GM21526 (cell line): ENCODE measurements at regions not wholly inside any gene's neighbourhood (a gene's known extent, or its start where the extent isn't known, plus 50 kb on each side); places are given as distances from the start of the nearest gene placed in this dataset.
"Not testable (repeated sequence)": the region's sequence is repeated elsewhere in the genome, so short reads cannot be mapped to it uniquely, and the experiment has no call there.

Experiments
- ATAC-seq: cut with Tn5 transposase; IDR thresholded peaks from one replicate; pipeline ENCODE4 v1.9.1; 2021; ENCODE audit warnings: moderate library complexity; ENCODE audit not compliant: unreplicated experiment, low FRiP score

- no peak for ATAC-seq
Measured at GRCh38 chr2:160583813-160584537, 90.4 kb upstream of the RBMS1 start.

DNA sequence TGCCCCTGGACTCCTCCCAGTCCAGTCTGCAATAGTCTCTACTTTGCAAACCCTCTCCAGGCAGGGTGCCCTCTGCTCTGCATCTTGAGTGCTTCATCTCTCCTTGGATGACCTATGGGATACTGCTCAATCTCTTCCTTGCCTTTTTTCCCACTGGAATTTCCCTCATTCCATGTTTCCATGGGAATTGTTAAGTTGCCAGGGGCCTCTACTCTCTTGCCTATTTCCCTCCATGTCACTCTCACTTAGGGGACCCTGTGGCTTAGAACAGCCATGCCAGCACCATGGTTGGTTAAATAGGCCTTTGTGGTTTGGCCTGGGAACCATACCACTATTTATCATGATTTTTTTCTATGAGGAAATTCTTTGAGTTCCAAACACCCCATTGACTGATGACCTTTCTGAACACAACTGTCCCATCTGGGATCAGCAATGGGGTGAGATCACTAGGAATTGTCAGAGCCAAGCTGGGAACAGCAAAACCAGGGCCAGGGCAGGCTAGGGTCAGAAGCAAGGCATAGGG is 91.4 kb upstream of the RBMS1 start:
- ATAC-seq = no peak

DNA sequence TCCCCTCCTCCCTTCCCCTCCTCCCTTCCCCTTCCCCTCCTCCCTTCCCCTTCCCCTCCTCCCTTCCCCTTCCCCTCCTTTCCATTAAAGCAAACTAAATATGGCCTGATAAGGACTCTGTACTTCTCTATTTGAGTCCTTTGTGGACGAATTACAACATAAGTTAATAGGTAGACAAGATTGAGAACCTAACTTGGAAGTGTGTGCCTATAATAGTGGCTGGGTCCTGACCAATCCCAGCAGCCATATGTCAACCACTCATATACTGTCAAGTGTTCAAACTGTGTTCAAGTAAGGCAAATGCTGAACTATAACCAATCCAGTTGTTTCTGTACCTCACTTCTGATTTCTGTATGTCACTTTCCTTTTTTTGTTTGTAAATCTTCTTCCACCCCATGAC is 97.1 kb upstream of the RBMS1 start:
- ATAC-seq = no peak

DNA sequence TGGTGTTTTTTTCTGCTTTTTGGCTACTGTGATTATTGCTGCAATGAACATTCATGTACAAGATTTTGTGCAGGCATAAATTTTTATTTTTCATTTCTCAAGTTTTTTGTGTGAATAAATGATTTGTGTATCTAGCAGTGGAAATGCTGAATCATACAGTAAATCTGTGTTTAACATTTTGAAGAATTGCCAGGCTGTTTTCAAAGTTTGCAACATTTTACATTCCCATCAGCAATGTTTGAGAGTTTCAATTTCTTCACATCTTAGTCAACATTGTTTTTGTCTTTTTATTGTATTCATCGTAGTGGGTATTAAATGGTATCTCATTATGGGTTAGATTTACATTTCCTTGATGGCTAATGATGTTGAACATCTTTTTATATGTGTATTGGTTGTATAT is 98.8 kb upstream of the RBMS1 start:
- ATAC-seq = no peak

GRCh38 chr2:160592993-160593392 is 99.4 kb upstream of the RBMS1 start:
- no peak for ATAC-seq

DNA sequence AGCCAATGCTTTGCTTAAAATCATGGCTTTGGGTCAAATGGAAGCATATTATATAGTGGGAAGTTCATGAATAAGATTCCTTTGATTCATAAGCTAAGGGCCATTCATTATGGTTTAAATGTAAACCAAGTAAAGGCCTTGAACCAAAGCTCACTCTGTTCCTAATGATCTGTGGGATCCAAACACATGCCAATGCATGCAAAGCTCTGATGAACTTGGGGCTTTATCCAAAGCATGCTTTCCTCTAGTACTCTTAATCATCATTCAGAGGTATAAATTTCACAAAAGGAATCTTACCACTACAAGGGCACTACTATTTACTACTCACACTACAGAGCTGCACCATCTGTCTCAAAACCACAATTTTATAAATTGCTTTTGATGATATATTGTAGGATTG is 102.8 kb upstream of the RBMS1 start:
- no peak for ATAC-seq

- not testable (repeated sequence) for ATAC-seq
Measured at GRCh38 chr2:160600437-160600836, 106.8 kb upstream of the RBMS1 start.

GRCh38 chr2:160602073-160602472 is 108.5 kb upstream of the RBMS1 start:
- no peak for ATAC-seq

DNA sequence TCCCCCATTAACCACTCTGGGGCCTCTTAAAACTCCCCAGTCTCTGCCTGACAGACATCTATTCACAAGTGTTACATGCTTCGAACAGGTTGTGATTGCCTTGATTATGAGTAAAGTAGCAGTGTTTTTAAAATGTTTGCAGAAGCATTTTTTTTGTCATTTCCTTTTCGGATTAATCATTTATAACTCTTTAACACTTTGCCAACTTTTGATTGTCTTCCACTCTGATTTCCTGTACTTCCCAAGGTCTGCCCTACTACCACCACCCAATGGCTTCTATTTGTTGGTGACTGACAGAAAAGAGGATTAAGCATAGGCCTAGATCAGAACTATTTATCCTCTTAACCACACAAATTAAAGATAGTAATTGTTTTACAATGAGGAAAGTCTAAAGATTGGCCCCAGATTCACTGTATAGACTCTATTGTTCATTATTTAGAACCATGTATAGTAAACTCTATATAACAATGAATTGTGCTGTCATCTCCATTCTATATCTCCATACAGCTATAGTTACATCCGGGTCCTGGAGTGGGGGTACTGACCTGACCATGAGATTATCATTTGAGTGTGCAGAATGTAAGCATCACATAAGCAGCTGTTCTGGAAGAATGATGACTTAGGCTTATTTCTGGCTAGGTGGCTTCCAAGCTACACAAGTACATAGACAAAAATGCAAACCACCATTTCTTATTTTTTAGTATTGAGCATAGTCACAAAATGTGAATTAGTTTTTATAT is 110.3 kb upstream of the RBMS1 start:
- ATAC-seq = no peak

- no peak for ATAC-seq
Measured at GRCh38 chr2:160606341-160606740, 112.7 kb upstream of the RBMS1 start.

DNA sequence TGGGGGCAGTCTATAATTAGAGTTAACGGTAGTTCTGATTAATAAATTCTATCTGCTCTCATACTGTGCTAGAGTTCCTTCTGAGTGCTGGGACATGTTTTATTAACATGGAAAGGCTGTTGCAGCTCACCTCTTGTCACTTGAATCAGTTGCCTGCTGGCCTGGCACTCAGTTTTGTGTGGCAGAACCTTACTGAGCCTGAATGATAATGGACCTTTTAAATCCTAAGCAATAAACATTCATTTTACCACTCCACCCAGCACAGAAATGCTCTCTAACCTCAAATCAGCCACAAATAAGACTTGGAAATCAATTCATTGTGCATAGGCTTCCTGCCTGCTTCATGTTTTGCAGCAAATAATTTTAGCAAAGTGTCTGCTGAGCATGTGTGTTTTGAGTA is 115.0 kb upstream of the RBMS1 start:
- ATAC-seq = no peak

GRCh38 chr2:160609346-160609745 is 115.7 kb upstream of the RBMS1 start:
- ATAC-seq = no peak

GRCh38 chr2:160610041-160610440 is 116.4 kb upstream of the RBMS1 start:
- ATAC-seq = no peak

GRCh38 chr2:160612266-160612856 is 118.8 kb upstream of the RBMS1 start:
- ATAC-seq = no peak

- ATAC-seq = no peak
Measured at GRCh38 chr2:160613466-160614153, 120.0 kb upstream of the RBMS1 start.

GRCh38 chr2:160614391-160614790 is 120.8 kb upstream of the RBMS1 start:
- ATAC-seq = no peak

GRCh38 chr2:160615706-160616105 is 122.1 kb upstream of the RBMS1 start:
- no peak for ATAC-seq

DNA sequence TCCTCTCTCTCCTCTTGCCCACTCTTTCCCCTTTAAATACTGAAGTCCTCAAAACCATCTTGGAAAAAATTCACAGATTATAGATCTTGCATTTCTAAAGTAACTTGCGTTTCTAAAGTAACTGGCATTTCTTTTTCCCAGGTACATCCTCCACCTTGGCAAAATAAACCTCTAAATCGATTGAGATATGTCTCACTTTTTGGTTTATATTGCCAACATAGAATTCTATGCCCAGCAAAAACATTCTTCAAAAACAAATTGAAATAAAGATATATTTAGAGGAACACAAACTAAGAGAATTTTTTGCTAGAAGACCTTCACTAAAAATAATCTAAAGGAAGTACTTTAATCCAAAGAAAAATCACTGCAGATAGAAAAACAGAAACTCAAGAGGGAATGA is 122.5 kb upstream of the RBMS1 start:
- no peak for ATAC-seq

DNA sequence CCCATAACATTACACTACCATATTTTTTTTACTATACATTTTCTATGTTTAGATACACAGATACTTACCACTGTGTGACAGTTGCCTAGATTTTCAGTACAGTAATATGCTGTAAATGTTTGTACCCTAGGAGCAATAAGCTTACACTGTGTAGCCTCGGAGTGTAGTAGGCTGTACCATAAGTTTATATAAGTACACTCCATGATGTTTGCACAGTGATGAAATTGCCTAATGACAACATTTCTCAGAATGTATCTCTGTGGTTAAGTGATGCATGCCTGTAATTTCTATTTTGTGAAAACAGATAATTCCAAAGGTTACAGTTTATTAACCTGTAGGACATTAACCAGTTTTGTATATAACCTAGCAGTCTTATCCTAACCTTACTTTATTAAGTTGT is 128.1 kb upstream of the RBMS1 start:
- ATAC-seq = no peak

- ATAC-seq = not testable (repeated sequence)
Measured at GRCh38 chr2:160628020-160628637, 134.5 kb upstream of the RBMS1 start.

DNA sequence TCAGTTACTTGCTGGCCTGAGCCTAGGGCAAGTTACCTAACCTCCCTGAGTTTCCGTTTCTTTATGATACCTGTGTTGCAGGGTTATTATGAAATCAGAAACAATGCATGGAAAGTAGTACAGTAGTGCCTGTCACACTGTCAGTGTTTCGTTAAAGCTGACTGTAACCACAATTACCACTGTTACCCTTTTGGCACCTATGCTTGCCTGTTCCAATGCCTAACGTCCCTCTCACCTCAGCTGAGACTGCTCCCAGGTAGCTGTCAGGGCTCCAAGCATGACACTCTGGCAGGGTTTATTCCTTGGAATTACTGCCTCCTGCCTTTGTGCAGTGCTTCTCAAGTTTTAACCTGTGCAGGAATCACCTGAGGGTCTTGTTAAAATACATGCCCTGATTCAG is 135.2 kb upstream of the RBMS1 start:
- ATAC-seq = no peak
